K562 (cell line): ENCODE measurements at regions not wholly inside any gene's neighbourhood (a gene's known extent, or its start where the extent isn't known, plus 50 kb on each side); places are given as distances from the start of the nearest gene placed in this dataset.

Experiments used
- ATAC-seq: fragments of 200-7000 bp; cut with Tn5 transposase; 3 replicates; pipeline ENCODE4 v1.9.1; 2020; ENCODE audit warnings: moderate library complexity
- BruUV-seq: library from RNA; stranded (reverse); fragments of 400-500 nt; replicated peaks from 2 replicates; lab custom pipeline; 2021; lab: Mats Ljungman, UMichigan
- CTCF ChIA-PET: fragments of 300-600 bp; formaldehyde crosslinking; extraction: SDS; loops from one replicate; lab custom pipeline; 2021; ENCODE audit warnings: low intra/inter-chr PET ratio; lab: Yijun Ruan, JAX
- POLR2A ChIA-PET: fragments of 300-600, 350-650 bp; sonication (Branson Sonifier 250); formaldehyde crosslinking; extraction: SDS; loops from one replicate; lab custom pipeline; 2021; ENCODE audit warnings: antibody characterized with exemption, inconsistent platforms; lab: Yijun Ruan, JAX
- DNase-seq, 4 experiments: peaks; one replicate each; pipeline versions ENCODE4 v3.0.0 to v3.0.0-alpha.2; 2011 to 2018; ENCODE audit warnings: low spot score in 3 of 4, mixed read lengths in 3 of 4; ENCODE audit errors: extremely low read depth in 1 of 4
- FAIRE-seq: peaks from 2 replicates; lab custom pipeline; 2011; peaks lifted over from hg19 to GRCh38; lab: Jason Lieb, UNC
- H2AFZ ChIP-seq: 2 replicates; pipeline ENCODE4 v1.6.0; 2011; ENCODE audit warnings: low read depth, low read length, control low read depth, inconsistent platforms
- H3K27ac ChIP-seq: fragments of 200-600 bp; 3 replicates; pipeline ENCODE4 v1.8.0; 2011; ENCODE audit warnings: low read depth, mild to moderate bottlenecking, control low read depth, inconsistent platforms, low read length, moderate library complexity, mixed read lengths; ENCODE audit errors: extremely low read depth
- H3K27me3 ChIP-seq, 2 experiments: fragments of 300-600 bp in 1 of 2; 2 replicates in 1 of 2; 3 replicates in 1 of 2; pipeline versions ENCODE4 v1.6.0 to v1.8.0; 2011; ENCODE audit warnings: inconsistent platforms in 2 of 2, low read length in 2 of 2, mild to moderate bottlenecking in 1 of 2, mixed read lengths in 1 of 2, moderate library complexity in 1 of 2; ENCODE audit not compliant: control insufficient read depth in 2 of 2, insufficient read depth in 2 of 2
- H3K36me3 ChIP-seq: fragments of 300-600 bp; 3 replicates; pipeline ENCODE4 v1.8.0; 2011; ENCODE audit warnings: mild to moderate bottlenecking, low read length, inconsistent platforms; ENCODE audit not compliant: control insufficient read depth, insufficient read depth
- H3K4me1 ChIP-seq, 2 experiments: fragments of 200-600 bp in 1 of 2; replicated peaks in 1 of 2; 2 replicates in 1 of 2; 3 replicates in 1 of 2; pipeline versions ENCODE4 v1.5.1 to v1.8.0; 2011; ENCODE audit warnings: inconsistent platforms in 2 of 2, low read length in 2 of 2, mild to moderate bottlenecking in 1 of 2, mixed read lengths in 1 of 2, moderate library complexity in 1 of 2; ENCODE audit not compliant: control insufficient read depth in 2 of 2, insufficient read depth in 2 of 2
- H3K4me2 ChIP-seq: 2 replicates; pipeline ENCODE4 v1.6.1; 2011; ENCODE audit warnings: low read length, control low read depth, inconsistent platforms, mixed read lengths; ENCODE audit not compliant: insufficient read depth
- H3K4me3 ChIP-seq: fragments of 200-600 bp; sonication (generic), shearing (Covaris generic); 2 replicates; pipeline ENCODE4 v1.5.1; 2016; ENCODE audit warnings: control low read depth, inconsistent platforms
- H3K79me2 ChIP-seq: fragments of 200-600 bp; 3 replicates; pipeline ENCODE4 v1.8.0; 2011; ENCODE audit warnings: low read length, inconsistent platforms; ENCODE audit not compliant: control insufficient read depth, insufficient read depth
- H3K9ac ChIP-seq, 2 experiments: 2 replicates each; pipeline versions ENCODE4 v1.6.0 to v1.6.1; 2011; ENCODE audit warnings: low read depth in 2 of 2, low read length in 2 of 2, control low read depth in 1 of 2, inconsistent platforms in 1 of 2, mild to moderate bottlenecking in 1 of 2, mixed read lengths in 1 of 2; ENCODE audit not compliant: insufficient read depth in 1 of 2
- H3K9me1 ChIP-seq: one replicate; pipeline ENCODE4 v1.6.0; 2011; ENCODE audit warnings: inconsistent platforms, mild to moderate bottlenecking, low read length, moderate library complexity; ENCODE audit not compliant: control insufficient read depth, insufficient read depth
- H3K9me3 ChIP-seq: replicated peaks from 2 replicates; pipeline ENCODE4 v1.5.1; 2011; ENCODE audit warnings: low read depth, low read length, inconsistent platforms; ENCODE audit not compliant: control insufficient read depth, insufficient read depth
- H4K20me1 ChIP-seq: replicated peaks from 2 replicates; pipeline ENCODE4 v1.6.1; 2011; ENCODE audit warnings: low read length, inconsistent platforms, mixed read lengths; ENCODE audit not compliant: control insufficient read depth, insufficient read depth
- CBFA2T3 ChIP-seq: fragments of 450-650 bp; IDR thresholded peaks from 2 replicates; pipeline ENCODE4 v1.6.1; 2017
- CCAR2 ChIP-seq: fragments of 200-400 bp; formaldehyde crosslinking; IDR thresholded peaks from 2 replicates; pipeline ENCODE4 v1.6.1; 2017; ENCODE audit warnings: mild to moderate bottlenecking, low read depth, low read length
- ILK ChIP-seq: fragments of 450-650 bp; IDR thresholded peaks from 2 replicates; pipeline ENCODE4 v1.6.1; 2016; ENCODE audit warnings: missing genetic modification characterization, low read depth, mild to moderate bottlenecking, missing compliant biosample characterization, moderate library complexity, borderline replicate concordance
- KDM1A ChIP-seq, 2 experiments: fragments of 450-650 bp; IDR thresholded peaks; 2 replicates each; pipeline ENCODE4 v1.6.1; 2016; ENCODE audit warnings: mild to moderate bottlenecking in 2 of 2
- PRPF4 ChIP-seq: fragments of 200-400 bp; formaldehyde crosslinking; IDR thresholded peaks from one replicate; pipeline ENCODE4 v1.6.1; 2017; ENCODE audit warnings: low read length, low read depth, mild to moderate bottlenecking; ENCODE audit not compliant: insufficient read depth, poor library complexity, severe bottlenecking
- WGBS: fragments of 100-300 bp; shearing (Covaris generic); methylation state at CpG from one replicate; pipeline ENCODE4 v1.1.6; 2016; ENCODE audit warnings: low coverage, mixed read lengths; ENCODE audit not compliant: insufficient coverage; ENCODE audit errors: missing lambda C conversion rate; 5-methylcytosine and 5-hydroxymethylcytosine counted together
- in situ Hi-C: fragments of 300-500 bp; cut with MboI; formaldehyde crosslinking; loops from 4 replicates; pipeline ENCODE4 v1.15.0; 2018; ENCODE audit warnings: inconsistent platforms, mixed read lengths
- intact Hi-C: fragments of 100-400 bp; cut with micrococcal nuclease; formaldehyde crosslinking; loops from 2 replicates; pipeline ENCODE4 v1.14.2; 2022
- TF ChIP-seq, protein P1 (sequence below): fragments of 450-650 bp; IDR thresholded peaks from 2 replicates; pipeline ENCODE4 v1.6.1; 2017; ENCODE audit warnings: antibody characterized with exemption
- TF ChIP-seq, protein P2 (sequence below): fragments of 250-450 bp; sonication (Bioruptor Pico); IDR thresholded peaks from 2 replicates; pipeline ENCODE4 v1.6.1; 2021; ENCODE audit warnings: mild to moderate bottlenecking
- TF ChIP-seq, protein P3 (sequence below): fragments of 250-450 bp; sonication (Bioruptor Pico); IDR thresholded peaks from 2 replicates; pipeline ENCODE4 v1.4.0; 2020; ENCODE audit warnings: mild to moderate bottlenecking

DNA sequence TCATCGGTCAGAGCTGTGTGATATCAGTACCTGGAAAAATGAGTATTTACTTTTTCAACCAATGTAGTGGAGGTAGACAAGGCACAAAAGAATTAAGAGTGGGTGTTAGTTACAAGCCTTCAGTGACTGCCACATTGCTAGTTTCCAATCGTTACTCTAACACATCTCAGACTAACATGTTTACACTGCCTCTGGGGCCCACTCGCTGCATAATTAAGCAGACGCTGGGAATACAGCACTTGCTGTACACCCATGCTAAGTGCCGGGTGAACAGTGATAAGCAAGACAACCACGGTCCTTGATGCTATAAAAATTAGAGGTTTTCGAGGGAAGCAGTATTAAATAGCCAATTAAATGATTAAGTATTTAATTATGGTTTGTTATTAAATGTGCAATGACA, 1147.6 kb downstream of the AACS start:
- DNase-seq, result no peak
- H3K4me1 ChIP-seq, result no peaks in the 10 kb centered on the region
- H3K27ac ChIP-seq, result no peak overlapping the region
- in situ Hi-C loops, result no loop called here
- WGBS, result 1% methylated on average over 7 of the region's 7 CpGs
- no peak overlapping the region for H2AFZ ChIP-seq
- ChIA-PET POLR2A (no interaction called here), CTCF (no interaction called here)
- no peak overlapping the region for H3K4me2 ChIP-seq
- intact Hi-C loops, result no loop called here
- no peak overlapping the region for H3K9ac ChIP-seq
- no peaks in the 10 kb centered on the region for H3K79me2 ChIP-seq
- FAIRE-seq, result no peak
- no peak for ATAC-seq
- H3K9me1 ChIP-seq, result no peaks in the 10 kb centered on the region
- H3K36me3 ChIP-seq, result no peaks in the 10 kb centered on the region
- 0 out of 2 replicates have a peak, but pooled peaks cover 1% of the 10 kb centered on the region for H3K9me3 ChIP-seq
- BruUV-seq, result no TSS peak
- H3K4me3 ChIP-seq, result no peak overlapping the region
- H3K27me3 ChIP-seq, result no peaks in the 10 kb centered on the region
- no peaks in the 10 kb centered on the region for H4K20me1 ChIP-seq
- TF ChIP-seq KDM1A (IDR thresholded peaks at IDR 0.05) (no peak), PRPF4 (no peak), CCAR2 (no peak), CBFA2T3 (no peak), ILK (tag) (no peak)
- TF ChIP-seq, protein P1, sequence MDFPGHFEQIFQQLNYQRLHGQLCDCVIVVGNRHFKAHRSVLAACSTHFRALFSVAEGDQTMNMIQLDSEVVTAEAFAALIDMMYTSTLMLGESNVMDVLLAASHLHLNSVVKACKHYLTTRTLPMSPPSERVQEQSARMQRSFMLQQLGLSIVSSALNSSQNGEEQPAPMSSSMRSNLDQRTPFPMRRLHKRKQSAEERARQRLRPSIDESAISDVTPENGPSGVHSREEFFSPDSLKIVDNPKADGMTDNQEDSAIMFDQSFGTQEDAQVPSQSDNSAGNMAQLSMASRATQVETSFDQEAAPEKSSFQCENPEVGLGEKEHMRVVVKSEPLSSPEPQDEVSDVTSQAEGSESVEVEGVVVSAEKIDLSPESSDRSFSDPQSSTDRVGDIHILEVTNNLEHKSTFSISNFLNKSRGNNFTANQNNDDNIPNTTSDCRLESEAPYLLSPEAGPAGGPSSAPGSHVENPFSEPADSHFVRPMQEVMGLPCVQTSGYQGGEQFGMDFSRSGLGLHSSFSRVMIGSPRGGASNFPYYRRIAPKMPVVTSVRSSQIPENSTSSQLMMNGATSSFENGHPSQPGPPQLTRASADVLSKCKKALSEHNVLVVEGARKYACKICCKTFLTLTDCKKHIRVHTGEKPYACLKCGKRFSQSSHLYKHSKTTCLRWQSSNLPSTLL, result no peak
- TF ChIP-seq, protein P2, sequence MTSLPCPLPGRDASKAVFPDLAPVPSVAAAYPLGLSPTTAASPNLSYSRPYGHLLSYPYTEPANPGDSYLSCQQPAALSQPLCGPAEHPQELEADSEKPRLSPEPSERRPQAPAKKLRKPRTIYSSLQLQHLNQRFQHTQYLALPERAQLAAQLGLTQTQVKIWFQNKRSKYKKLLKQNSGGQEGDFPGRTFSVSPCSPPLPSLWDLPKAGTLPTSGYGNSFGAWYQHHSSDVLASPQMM (CRISPR knock-in tag), result no peak
- TF ChIP-seq, protein P3, sequence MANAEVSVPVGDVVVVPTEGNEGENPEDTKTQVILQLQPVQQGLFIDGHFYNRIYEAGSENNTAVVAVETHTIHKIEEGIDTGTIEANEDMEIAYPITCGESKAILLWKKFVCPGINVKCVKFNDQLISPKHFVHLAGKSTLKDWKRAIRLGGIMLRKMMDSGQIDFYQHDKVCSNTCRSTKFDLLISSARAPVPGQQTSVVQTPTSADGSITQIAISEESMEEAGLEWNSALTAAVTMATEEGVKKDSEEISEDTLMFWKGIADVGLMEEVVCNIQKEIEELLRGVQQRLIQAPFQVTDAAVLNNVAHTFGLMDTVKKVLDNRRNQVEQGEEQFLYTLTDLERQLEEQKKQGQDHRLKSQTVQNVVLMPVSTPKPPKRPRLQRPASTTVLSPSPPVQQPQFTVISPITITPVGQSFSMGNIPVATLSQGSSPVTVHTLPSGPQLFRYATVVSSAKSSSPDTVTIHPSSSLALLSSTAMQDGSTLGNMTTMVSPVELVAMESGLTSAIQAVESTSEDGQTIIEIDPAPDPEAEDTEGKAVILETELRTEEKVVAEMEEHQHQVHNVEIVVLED (CRISPR knock-in tag), result no peak
